ENCODE measurements at regions not wholly inside any gene's neighbourhood (a gene's known extent, or its start where the extent isn't known, plus 50 kb on each side); places are given as distances from the start of the nearest gene placed in this dataset.
"Not testable (repeated sequence)": the region's sequence is repeated elsewhere in the genome, so short reads cannot be mapped to it uniquely, and the experiment has no call there.

DNA sequence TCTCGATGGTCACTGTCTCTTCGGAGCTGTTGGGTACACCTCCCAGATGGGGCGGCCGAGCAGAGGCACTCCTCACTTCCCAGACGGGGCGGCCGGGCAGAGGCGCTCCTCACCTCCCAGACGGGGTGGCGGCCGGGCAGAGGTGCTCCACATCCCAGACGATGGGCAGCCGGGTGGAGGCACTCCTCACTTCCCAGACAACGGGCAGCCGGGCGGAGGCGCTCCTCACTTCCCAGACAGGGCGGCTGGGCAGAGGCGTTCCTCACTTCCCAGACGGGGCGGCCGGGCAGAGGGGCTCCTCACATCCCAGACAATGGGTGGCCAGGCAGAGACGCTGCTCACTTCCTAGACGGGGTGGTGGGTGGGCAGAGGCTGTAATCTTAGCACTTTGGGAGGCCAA is 112.6 kb upstream of the EGR2 start:
- WGBS, 2 experiments (ENCODE audit: extremely low coverage in 2 of 2, insufficient read length in 1 of 2): no CpG with 5 or more reads among the region's 24 CpGs
- dilution Hi-C loops (cut with HindIII; ENCODE audit: low sequenced_read_pairs, unreplicated experiment): not testable (repeated sequence)

More for the DNA sequence above, 112.6 kb upstream of the EGR2 start:
- H3K18ac ChIP-seq (ENCODE audit: low read depth, low read length); H2AK9ac ChIP-seq (replicated peaks; ENCODE audit: low read depth, low read length, poor library complexity); H4K91ac ChIP-seq (ENCODE audit: insufficient read depth, low read depth, low read length); in situ Hi-C loops (cut with MboI; ENCODE audit: low sequenced_read_pairs); H3K27ac ChIP-seq (ENCODE audit: insufficient read depth, low read length); H2BK120ac ChIP-seq (ENCODE audit: low read depth, low read length); H3K4ac ChIP-seq (ENCODE audit: low read depth, low read length); intact Hi-C loops (cut with micrococcal nuclease); H2AFZ ChIP-seq (replicated peaks; ENCODE audit: low read length, poor library complexity); H3K9me3 ChIP-seq (ENCODE audit: control insufficient read depth, insufficient read depth, low read length); H4K20me1 ChIP-seq (ENCODE audit: insufficient read depth, low read length); ATAC-seq (ENCODE audit: low read depth); H3K36me3 ChIP-seq (ENCODE audit: control insufficient read depth, insufficient read depth, low read length); H4K8ac ChIP-seq (ENCODE audit: low read depth in 2 of 2, low read length in 2 of 2); H3K56ac ChIP-seq (ENCODE audit: extremely low read depth, insufficient read depth, low read length); H3K4me1 ChIP-seq (ENCODE audit: control insufficient read depth, insufficient read depth, low read length); H2BK5ac ChIP-seq (ENCODE audit: low read depth, low read length, poor library complexity, severe bottlenecking); H3K23ac ChIP-seq (ENCODE audit: low read depth, low read length); H3K27me3 ChIP-seq (ENCODE audit: control insufficient read depth, insufficient read depth, low read length); H2BK20ac ChIP-seq (ENCODE audit: low read depth, low read length); H3K9me1 ChIP-seq (ENCODE audit: insufficient read depth, low read length); H4K5ac ChIP-seq (ENCODE audit: low read depth, low read length); H3K9ac ChIP-seq (ENCODE audit: low read depth, low read length); H2BK15ac ChIP-seq (ENCODE audit: low read depth, low read length); DNase-seq; H2AK5ac ChIP-seq (ENCODE audit: low read depth, low read length); POLR2A ChIA-PET (ENCODE audit: unreplicated experiment); H3K79me1 ChIP-seq (ENCODE audit: low read depth in 1 of 2, low read length in 2 of 2); H3K14ac ChIP-seq (replicated peaks; ENCODE audit: low read depth, low read length); H3K4me2 ChIP-seq (ENCODE audit: low read depth, low read length); CTCF ChIA-PET; H3K4me3 ChIP-seq (ENCODE audit: insufficient read depth, low read depth, low read length); BruUV-seq (replicated peaks): not testable (repeated sequence)

Data from IMR-90 (cell line).